AML-193 (cell line): ENCODE measurements at regions not wholly inside any gene's neighbourhood (a gene's known extent, or its start where the extent isn't known, plus 50 kb on each side); places are given as distances from the start of the nearest gene placed in this dataset.
"Not testable (repeated sequence)": the region's sequence is repeated elsewhere in the genome, so short reads cannot be mapped to it uniquely, and the experiment has no call there.

ENCODE experiments used
- DNase-seq, 2 experiments: peaks; one replicate each; lab custom pipeline; 2025; lab: John Stamatoyannopoulos, UW

DNA sequence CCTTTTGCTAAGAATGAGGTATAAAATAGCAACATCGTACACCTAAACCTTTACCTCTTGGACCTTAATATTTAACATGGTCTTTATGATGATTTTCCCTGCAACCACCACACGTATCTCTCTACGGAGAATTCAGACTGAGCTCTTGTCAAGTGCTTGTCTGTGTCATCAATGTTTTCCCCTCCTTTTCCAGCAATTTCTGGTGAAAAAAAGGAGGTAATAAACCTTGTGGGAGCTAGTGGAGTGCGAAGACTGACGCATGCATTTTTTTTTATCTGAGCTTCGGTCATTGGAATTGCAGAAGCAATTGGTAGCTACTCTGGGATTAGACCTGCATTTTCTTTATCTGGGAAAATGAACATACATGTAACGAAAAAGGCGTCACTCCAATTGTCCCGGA is 527.6 kb downstream of the TMEM114 start:
- no peak for DNase-seq

DNA sequence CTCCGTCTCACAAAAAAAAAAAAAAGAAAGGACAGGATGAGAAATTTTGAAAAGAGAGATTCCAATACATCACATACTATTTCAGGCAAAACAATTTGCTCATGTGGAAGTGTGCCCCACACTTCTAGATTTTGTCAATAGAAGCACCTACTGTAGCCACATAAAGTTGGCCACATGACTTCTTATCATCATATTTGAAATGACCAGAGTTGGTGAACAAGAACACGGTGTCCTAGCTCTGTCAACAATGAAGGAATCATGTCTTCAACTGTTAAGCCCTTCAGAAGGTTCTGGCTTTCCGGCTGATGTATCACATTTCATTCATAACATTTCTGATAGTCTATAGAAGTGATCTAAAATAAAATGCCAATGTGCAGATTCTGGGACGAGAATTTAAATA is 534.5 kb downstream of the TMEM114 start:
- no peak for DNase-seq

DNA sequence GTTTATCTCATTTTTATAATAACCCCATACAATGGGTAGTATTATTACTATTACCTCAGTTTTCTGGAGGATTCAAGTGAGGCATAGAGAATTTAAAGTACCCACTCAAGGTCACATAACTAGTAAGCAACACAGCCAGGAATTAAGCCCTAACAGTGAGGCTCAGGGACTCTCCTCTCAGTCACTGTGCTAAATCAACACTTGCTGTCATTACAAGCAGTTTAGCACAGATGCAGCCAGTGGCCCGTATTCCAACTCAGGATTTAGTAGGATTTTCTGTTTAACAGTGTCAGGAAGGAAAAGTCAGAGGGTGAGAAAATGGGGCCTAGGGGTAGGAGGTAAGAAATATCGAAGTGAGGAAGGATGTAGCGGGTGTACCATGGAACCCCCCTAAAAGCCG is 536.9 kb downstream of the TMEM114 start:
- DNase-seq, result no peak

DNA sequence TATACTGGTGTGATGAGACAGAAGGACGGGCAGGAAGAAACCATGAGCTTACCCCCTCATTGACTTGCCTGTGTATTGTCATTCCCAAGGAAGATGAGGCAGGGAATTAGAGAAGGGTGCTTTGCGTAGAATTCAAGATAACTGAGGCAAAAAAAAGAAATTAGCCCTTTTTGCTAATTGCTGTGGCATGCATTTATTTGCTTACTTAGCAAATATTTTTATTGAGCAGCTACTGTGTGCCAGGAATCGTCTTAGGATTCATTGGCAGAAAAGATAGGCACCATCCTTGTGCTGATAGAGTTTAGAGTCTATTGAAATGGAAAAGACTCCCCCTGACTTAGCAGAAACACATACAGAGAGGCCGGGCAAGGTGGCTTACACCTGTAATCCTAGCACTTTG is 541.9 kb downstream of the TMEM114 start:
- no peak for DNase-seq

DNA sequence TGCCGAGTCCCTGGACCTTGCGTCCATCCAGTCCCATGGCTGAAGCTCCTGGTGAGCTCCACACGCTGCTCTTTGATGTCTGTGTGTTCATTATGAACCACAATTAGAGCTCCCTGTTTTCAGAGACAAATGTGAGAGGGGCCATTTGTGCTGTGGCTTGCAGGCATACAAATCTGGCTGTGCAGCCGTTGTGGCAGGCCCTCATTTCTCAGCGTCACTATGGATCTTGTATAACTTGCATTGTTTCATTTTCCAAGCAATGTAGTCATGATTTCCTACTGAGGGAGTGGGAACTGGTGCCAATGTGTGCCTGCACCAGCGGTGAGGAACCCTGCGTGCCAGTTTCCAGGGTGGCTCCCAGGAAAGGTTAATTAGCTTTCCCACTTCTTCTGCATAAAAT is 542.6 kb downstream of the TMEM114 start:
- DNase-seq, result no peak

DNA sequence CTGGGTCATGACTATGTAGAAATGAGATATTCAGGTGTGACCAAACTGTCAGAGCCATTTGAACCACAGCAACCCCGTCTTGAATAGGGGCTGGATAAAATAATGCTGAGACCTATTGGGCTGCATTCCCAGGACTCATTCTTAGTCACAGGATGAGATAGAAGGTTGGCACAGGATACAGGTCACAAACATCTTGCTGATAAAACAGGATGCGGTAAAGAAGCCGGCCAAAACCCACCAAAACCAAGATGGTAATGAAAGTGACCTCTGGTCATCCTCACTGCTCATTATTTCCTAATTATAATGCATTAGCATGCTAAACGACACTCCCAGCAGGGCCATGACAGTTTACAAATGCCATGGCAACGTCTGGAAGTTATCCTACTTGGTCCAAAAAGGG is 545.5 kb downstream of the TMEM114 start:
- no peak for DNase-seq

DNA sequence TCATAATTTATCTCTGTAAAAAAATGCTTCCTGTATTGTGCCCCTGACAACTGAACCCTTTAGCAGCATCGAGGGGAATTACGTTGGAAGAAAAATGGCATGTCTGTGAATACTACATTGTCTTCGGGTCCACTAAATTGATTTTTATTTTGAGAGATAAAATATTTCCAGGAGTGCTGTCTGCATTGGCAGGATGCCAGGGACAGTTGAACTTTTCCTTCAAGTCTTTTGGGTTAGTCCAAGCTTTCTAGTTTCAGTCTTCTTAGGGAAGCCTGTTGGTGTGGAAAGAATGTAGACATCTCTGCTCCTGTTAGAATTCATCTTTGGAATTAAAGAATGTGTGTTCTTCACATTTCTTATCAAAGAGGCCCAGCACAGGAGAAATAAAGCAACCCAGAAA is 557.9 kb downstream of the TMEM114 start:
- DNase-seq, result no peak

DNA sequence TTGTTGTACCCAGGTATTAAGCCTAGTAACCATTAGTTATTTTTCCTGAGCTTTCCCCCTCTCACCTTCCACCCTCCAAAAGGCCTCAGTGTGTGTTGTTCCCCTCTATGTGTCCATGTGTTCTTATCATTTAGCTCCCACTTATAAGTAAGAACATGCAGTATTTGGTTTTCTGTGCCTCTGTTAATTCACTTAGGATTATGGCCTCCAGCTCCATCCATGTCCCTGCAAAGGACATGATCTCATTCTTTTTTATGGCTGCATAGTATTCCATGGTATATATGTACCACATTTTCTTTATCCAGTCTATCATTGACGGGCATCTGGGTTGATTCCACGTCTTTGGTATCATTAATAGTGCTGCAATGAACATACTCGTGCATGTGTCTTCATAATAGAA is 560.3 kb downstream of the TMEM114 start:
- not testable (repeated sequence) for DNase-seq

DNA sequence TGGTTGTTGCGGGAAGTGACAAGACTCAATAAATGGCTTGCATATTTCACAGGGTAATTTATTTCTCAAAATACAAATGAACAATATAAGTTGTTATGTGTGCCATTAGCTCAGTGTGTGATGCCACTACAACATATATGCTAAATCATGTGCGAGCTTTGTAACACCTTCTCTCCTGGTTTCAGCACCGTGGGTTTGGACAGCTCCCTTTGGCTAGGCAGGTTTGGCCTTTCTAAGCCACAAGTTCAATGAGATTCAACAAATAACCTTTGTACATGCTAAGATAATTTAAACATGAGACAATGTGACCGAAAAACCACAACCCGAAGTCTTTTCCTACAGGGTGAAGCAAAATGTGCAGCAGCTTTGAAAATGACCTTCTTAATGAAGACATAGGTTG is 563.9 kb downstream of the TMEM114 start:
- no peak for DNase-seq

DNA sequence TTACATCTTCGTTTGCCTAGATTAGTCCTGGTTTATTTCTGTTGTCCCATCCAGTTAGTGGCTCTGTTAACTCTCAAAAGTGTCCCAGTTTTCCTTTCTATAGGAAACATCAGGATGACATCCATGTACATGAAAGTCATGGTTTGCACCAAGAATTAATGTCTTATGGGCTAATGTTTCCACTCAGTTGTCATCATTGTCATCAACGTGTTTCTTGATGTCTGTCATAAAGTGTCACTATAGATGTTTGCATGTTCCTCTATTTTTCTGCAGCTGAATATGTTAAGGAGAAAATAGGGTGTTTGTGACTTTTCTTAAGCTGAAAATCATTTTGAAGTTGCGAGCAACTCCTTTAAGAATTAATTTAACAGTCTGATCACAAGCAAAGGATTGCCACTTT is 567.0 kb downstream of the TMEM114 start:
- DNase-seq, result no peak

DNA sequence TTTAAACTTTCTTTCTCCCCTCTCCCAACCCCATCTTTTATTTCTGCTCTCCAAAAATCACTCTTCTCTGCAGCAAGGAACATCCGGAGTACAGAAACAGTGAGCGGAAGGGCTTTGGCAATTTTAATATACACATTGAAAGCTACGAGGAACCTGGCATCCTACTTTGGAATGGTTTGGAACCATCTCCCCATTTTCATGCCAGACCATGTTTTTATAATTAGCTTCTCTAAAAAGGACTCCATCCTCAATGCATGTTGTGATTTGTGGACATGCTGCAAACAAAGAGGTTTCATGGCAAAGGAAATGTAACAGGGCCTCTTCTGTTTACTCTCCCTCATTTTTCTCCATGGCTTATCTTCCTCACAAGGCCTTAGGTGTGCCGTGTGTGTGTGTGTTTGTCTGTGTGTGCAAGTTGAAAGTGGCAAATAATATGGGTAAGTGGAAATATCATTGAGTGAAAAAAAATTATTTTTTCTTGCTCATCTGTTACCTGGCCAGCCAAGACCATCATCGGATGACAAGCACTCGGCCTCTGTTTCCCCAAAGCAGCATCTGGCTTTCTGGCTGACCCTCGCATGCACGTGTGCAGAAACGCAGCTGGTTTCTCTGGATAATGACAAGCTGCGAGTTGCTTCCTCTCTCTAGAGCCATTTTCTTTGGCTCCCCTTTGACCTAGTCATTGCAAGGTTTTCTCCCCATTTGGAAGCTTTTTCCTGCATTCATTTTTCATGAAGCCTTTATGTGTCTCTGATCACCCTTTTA is 585.0 kb downstream of the TMEM114 start:
- no peak for DNase-seq

DNA sequence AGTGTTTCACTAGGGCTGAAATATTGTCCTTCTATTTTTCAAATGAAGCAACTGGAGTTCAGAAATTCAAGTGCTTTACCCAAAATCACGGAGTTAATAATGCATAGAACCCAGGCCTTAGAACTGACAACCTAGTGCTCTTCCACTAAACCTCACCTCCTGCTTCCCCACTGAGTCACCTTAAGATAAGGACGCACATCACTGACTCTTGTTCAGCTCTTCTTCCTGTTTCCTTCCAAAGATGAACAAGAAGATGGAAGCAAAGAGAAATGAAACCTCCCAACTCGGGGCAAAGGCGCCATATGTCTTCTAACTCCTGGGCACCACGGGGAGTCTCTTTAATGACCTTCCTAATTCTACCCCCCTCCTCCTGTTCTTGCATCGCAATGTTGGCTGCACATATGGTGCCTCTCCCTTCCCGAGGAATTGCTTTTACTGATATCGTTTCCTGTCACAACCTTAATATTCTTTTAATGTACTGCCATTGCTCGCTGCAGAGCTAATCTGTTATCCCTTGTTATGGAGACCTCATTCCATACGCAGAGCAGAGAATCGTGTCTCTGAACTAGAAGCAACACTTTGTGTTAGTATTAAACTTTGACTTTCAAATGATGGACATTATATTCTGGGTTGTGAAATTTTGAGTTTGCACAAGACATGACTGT is 591.4 kb downstream of the TMEM114 start:
- no peak for DNase-seq

DNA sequence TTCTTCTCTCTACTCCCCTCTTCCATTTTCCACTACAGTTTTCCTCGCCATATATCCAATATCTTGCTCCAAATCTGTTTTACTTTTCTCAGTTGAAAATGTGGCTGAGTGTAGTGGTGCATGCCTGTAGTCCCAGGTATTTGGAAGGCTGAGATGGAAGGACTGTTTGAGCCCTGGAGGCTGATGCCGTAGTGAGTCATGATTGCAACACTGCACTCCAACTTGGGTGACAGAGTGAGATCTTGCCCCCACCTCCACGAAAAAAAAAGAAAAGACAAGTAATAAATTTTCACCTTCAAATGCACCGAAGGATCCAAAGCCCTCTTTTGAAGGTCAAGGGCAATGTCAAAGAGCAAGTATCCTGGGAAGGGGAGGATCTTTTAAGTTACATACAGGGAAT is 592.3 kb downstream of the TMEM114 start:
- DNase-seq, result no peak

DNA sequence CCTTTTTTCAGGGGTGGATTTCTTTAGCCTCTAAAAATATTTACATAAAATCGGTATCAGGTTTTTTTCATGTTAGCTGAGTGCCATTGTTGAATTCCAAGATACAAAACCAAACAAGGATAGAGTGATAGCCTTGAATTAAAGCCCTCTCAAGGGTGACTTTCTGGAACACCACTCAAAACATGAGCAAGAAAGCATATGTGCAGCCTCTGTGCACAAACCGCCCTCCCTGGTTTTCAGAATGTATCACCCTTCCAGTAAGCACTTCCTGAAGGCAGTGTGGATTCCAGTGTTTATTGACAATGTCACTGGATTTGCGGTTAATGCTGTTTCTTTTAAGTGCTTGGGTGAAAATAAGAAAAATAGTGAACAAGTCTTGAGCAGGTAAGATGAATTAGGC is 597.7 kb downstream of the TMEM114 start:
- DNase-seq, result no peak

DNA sequence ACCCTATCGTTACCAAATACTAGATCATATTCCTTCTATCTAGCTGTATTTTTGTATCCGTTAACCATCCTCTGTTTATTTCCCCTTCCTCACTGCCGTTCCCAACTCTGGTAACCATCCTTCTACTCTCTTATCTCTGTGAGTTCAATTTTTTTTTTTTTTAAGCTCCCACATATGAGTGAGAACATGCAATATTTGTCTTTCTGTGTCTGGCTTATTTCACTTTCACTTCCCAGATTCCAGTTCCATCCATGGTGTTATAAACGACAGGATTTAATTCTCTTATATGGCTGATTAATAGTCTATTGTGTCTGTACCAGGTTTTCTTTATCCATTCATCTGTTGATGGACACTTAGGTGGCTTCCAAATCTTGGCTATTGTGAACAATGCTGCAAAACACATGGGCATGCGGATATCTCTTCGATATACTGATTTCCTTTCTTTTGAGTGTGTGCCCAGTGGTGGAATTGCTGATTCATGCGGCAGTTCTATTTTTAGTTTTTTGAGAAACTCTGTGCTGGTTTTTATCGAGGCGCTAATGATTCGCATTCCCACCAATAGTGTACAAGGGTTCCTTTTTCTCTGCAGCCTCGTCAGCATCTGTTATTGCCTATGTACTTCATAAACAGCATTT is 599.6 kb downstream of the TMEM114 start:
- DNase-seq, result no peak

DNA sequence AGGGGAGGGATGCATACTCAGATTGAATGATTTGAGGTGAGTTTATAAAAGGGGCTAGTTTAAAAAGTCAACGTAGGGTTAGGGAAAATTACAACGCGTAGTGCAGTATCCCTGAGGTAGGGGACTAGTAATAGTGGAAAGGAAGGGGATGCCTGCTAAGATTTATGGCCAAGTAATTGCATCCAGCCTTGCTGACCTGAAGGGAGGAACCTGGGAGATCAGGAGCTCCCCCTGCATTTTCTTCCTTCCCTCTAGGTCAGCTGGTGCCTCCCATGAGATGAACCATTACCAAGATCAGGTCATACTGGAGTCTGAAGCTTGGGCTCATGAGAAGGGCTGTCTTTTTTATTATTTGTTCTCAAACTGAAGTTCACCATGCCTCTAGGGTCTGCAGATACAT is 606.6 kb downstream of the TMEM114 start:
- DNase-seq, result no peak

DNA sequence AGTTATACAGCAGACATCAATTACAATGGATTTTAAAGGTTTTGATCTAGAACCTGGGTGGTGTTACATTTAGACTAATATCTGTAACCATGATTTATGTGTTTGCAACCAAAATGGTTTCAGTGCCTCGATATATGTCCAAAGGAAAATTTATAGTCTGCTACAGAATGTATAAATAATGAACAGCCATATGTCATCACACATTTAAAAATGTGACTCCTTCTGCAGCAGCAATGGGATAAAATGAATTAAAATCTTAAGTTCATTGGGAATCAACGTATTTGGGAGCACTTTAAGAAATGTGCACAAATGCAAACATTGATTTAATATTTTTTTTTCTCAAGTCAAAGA is 610.2 kb downstream of the TMEM114 start:
- DNase-seq, result no peak

DNA sequence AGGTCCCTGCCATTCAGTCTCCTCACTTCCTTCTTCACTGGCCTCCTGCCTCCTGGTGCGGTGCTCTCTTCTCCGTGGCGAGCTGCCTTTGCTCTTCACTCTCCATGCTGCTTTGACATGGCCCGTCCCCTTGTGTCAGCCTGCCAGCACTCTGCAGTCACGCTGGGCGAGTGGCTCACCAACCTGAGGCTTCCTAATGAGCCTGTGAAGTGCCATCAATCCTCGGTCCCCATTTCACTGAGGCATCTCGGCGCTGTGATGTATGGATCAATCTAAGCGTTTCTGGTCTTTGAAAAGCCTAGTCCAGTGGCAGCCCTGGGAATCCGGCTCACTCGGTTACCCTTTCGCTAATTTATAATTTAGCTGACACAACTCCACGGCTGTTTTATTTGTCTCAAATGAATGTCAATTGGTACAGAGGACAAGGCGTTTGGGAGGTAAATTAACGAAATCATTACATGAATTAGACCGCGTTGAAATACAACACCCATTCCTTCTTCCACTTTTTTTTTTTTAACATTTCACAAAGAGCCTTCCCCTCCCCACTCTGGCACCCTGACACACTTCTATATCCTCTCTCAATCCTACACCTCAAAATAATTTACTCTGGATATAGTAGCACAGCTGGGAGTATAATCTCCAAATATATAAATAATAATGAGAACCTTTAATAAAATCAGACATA is 610.7 kb downstream of the TMEM114 start:
- no peak for DNase-seq

DNA sequence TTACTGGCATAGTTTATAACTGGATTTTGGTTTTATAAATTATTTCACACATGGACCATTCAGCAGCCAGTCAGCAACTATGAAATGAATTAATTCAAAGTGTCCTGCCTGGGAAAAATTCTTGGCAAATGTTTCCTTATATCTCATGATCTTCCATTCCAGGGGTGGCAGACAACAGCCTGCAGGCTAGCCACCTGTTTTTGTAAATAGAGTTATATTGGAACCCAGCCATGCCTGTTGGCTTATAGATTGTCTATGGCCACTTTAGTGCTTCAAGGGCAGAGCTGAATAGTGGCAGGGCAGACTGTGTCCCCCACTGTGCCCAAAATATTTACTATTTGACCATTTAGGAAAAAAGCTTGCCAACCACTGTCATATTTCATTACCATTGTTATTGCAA is 613.7 kb downstream of the TMEM114 start:
- no peak for DNase-seq

DNA sequence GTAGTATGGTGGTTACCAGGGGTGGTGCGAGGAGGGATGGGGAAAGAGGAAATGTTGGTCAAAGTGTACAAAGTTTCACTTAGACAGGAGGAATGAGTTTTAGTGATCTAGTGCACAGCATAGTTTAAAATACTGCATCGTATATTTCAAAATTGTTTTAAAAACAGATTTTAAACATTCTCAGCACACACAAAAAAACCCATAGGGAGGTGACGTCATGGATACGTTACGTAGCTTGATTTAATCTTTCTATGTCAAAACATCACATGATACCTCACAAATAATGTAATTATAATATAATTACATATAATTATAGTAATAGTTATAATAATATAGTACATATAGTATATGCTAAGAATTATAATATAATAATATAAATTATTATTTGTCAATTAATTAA is 614.2 kb downstream of the TMEM114 start:
- DNase-seq, result no peak

DNA sequence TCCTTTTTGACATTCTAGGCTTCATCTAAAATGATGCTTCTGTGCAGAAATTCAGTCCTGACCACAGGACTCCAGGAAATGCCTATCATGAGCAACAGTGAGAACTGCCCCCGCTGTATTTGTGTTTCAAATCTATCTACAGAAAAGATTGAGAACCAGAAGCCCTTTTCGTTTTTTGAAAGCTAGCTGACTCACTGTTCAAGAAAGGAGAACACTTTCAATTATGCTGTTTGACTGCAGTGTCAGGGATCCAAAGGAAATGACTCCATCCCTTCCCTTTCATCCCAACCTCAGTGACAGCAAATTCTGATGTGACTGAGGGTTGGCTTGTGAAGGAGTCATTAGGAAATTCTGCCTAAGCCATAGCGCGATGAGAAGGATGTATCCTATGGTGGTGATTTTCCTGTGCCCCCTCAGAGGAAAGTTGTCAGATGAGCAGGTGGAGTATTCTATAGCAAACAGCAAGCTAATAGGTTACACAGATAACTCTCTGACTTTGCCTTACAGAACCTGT is 622.3 kb downstream of the TMEM114 start:
- no peak for DNase-seq

DNA sequence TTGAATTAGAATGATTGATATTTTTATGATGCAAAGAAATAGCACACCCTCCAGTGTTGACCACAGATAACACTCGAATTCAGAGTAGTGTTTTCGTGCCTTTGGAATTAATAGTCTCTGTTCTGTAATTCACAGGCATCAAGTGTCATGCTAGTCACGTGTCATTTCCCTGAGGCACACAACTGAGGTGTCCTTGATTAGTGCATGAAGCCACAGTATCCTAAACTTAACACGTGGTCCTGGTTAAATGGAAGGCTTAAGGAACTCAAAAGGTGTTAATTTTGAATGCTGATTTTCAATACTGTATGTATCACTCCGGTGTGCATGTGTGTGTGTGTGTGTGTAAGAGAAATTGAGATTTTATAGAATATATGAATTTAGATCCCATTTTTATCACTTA is 625.6 kb downstream of the TMEM114 start:
- no peak for DNase-seq

DNA sequence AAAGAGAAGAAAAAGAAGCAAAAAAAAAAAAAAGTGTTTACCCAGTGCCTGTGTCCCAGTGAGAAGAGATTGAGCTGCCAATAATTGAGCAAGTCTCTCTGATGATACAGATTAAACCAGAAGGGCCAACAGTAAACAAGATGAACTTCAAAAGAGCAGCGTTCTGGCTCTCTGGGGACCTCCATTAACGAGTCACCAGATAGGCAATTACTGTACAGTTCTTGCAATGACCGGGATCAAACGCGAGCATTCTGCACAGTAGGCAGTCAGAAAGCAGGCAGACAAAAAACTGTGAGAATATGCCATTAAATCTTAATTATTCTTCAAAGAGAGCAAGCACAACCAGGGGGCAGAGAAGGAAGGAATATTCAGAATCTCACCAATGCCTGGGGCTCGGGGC is 626.1 kb downstream of the TMEM114 start:
- no peak for DNase-seq
